Lower lobe of right lung (tissue), 2 donors: ENCODE measurements at regions not wholly inside any gene's neighbourhood (a gene's known extent, or its start where the extent isn't known, plus 50 kb on each side); places are given as distances from the start of the nearest gene placed in this dataset.

Source experiments
- ATAC-seq, 2 donors: fragments of 200-7000 bp; cut with Tn5 transposase; one replicate each; pipeline ENCODE4 v1.9.1; 2020 to 2022; ENCODE audit warnings: mild to moderate bottlenecking in 2 of 2, moderate library complexity in 2 of 2
- DNase-seq: peaks from one replicate; pipeline ENCODE4 v3.0.0-alpha.2; 2020
- H3K27ac ChIP-seq: fragments of 200-600 bp; one replicate; pipeline ENCODE4 v1.8.0; 2022
- H3K27me3 ChIP-seq: fragments of 200-600 bp; one replicate; pipeline ENCODE4 v1.8.0; 2022; ENCODE audit warnings: low read depth
- H3K36me3 ChIP-seq: fragments of 200-600 bp; one replicate; pipeline ENCODE4 v1.8.0; 2022; ENCODE audit warnings: mild to moderate bottlenecking
- H3K4me1 ChIP-seq: fragments of 200-600 bp; one replicate; pipeline ENCODE4 v1.8.0; 2022
- H3K4me3 ChIP-seq: fragments of 200-600 bp; one replicate; pipeline ENCODE4 v1.8.0; 2022; ENCODE audit warnings: mild to moderate bottlenecking
- H3K9me3 ChIP-seq: fragments of 200-600 bp; one replicate; pipeline ENCODE4 v1.8.0; 2022
- intact Hi-C: fragments of 100-400 bp; cut with DNase I; formaldehyde crosslinking; loops from one replicate; pipeline ENCODE4 v1.11.0; 2022
- TF ChIP-seq, protein P1 (sequence below): fragments of 200-600 bp; IDR thresholded peaks from one replicate; pipeline ENCODE4 v1.8.0; 2022; ENCODE audit warnings: antibody characterized with exemption, mild to moderate bottlenecking
- donor health status: DM: no; HTN: yes; CAD: no; lungs with severe emphysema.

DNA sequence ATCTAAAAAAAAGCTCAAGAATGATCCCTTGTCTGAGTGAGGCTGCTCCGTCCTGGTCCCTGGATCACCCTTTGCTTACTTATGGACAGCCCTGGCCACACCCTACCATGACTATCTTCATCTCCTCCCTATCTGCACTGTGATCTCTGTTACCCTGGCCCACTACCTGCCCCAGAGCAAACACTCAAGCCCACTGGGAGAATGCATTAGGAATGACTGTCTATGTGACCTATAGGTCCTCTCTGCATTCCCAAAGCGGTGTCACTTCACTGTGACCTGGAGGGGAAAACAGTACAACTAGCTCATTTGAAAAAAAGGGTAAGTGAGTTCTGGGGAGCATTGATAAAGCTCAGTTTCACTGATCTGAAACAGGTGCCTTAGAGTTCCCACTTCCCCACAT lies 86.4 kb upstream of the FOXP4 start:
- H3K4me3 ChIP-seq = no peak overlapping the region
- no peak overlapping the region for H3K27ac ChIP-seq
- no peaks in the 10 kb centered on the region for H3K4me1 ChIP-seq
- DNase-seq = no peak
- ATAC-seq = no peak
- intact Hi-C loops = no loop called here
- no peaks in the 10 kb centered on the region for H3K36me3 ChIP-seq
- TF ChIP-seq, protein P1, sequence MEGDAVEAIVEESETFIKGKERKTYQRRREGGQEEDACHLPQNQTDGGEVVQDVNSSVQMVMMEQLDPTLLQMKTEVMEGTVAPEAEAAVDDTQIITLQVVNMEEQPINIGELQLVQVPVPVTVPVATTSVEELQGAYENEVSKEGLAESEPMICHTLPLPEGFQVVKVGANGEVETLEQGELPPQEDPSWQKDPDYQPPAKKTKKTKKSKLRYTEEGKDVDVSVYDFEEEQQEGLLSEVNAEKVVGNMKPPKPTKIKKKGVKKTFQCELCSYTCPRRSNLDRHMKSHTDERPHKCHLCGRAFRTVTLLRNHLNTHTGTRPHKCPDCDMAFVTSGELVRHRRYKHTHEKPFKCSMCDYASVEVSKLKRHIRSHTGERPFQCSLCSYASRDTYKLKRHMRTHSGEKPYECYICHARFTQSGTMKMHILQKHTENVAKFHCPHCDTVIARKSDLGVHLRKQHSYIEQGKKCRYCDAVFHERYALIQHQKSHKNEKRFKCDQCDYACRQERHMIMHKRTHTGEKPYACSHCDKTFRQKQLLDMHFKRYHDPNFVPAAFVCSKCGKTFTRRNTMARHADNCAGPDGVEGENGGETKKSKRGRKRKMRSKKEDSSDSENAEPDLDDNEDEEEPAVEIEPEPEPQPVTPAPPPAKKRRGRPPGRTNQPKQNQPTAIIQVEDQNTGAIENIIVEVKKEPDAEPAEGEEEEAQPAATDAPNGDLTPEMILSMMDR = no peak
- H3K27me3 ChIP-seq = no peaks in the 10 kb centered on the region
- H3K9me3 ChIP-seq = no peaks in the 10 kb centered on the region

DNA sequence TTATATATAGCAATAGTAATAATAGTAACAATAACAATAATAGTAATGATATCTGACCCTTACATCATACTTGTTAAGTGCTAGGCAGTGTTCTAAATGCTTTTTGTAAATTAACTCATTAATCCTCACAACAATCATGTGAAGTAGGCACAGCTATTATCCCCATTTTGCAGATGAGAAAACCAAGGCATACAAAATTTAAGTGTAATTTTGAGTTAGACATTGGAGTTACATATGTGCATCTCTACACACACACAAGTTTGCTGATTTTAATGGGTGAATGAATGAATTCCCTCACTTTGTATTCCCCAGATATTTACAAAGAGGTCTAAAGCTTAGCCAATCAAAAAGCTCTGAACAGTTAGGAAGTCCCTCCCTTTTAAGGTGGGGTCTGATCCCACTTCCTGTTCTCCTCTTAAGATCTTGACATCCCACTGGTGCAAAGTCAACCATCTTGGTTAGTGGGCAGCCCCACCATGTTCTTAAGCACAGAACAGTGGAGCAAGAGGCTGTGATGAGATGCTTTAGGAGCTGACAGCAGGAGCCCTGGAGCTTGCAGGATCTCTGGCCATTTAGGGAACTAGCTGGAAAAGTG lies 85.3 kb upstream of the FOXP4 start:
- Histone ChIP-seq H3K27me3 (peaks cover 3% of the 10 kb centered on the region), H3K4me3 (no peak overlapping the region), H3K36me3 (no peaks in the 10 kb centered on the region), H3K27ac (no peak overlapping the region), H3K9me3 (no peaks in the 10 kb centered on the region), H3K4me1 (no peaks in the 10 kb centered on the region)
- TF ChIP-seq, protein P1 = no peak
- ATAC-seq = no peak
- intact Hi-C loops = no loop called here
- DNase-seq = no peak

DNA sequence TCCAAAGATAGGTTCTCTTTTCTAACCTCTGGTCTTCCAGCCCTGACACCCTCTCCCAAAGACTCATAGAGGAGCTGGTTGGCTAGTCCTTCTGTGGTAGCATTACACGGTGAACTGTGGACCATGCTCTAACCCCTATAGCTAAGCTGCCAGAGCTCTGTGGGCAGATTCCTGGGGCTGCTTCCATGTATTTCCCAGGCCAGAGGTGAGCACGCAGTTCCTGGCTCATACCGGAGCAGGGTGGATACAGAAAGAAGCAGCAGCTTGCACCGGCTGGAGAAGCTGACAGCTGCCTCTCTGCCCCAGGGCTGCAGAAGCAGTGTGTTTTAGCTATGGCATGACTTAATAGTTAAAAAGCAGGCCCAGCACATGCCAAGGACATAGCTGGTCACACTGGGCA lies 84.1 kb upstream of the FOXP4 start:
- H3K27ac ChIP-seq = no peak overlapping the region

DNA sequence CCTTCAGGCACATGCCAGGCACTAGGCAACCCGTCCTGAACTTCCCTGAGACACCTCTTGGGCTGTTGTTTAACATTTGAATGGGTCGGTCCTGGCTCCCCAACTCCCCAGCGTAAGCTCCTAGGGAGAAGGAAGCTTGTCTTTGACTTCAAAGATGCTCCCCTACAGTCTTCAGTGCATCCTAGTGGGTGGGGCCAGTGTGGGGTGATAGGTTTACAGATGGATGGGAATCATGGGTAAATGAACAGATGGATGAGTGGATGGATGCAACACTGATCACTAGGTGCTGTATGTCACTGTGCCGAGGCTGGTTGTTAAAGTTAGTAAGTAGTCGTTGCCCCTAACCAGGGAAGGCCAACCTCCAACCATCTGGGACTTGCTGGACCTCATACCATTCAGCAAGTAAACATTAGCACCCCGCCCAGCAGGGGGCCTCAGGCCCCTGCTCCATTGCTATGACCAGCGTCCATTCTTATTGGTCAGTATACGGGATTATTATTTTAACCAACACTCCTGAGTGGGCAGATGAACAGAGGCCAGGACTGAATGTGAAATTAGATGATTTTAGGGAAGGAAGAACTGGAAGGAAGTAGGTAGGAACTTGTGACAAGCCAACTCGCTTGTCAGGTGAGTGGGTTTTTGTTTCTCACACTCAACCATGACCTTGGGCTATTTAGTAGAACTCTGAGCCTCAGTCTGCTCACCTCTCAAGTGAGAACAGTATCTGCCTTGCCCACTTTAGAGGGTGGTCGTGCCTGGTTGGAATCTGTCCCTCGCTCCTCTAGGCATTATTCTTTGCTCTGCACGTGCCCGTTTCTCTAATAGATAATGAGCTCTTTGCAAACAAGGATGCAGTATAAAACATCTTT lies 82.9 kb upstream of the FOXP4 start:
- peak; percentile 91 to 92 for ATAC-seq
- intact Hi-C loops = no loop called here
- DNase-seq = peak; percentile 83
- TF ChIP-seq, protein P1 = peak; percentile 65
- no peak overlapping the region for H3K27ac ChIP-seq
- H3K27me3 ChIP-seq = peaks cover 3% of the 10 kb centered on the region
- H3K4me1 ChIP-seq = no peaks in the 10 kb centered on the region
- H3K9me3 ChIP-seq = no peaks in the 10 kb centered on the region
- H3K36me3 ChIP-seq = no peaks in the 10 kb centered on the region
- no peak overlapping the region for H3K4me3 ChIP-seq

More for the DNA sequence above, 84.1 kb upstream of the FOXP4 start:
- ATAC-seq (no peak), DNase-seq (no peak)
- TF ChIP-seq, protein P1 = no peak
- H3K27me3 ChIP-seq = peaks cover 3% of the 10 kb centered on the region
- H3K4me3 ChIP-seq = no peak overlapping the region
- H3K9me3 ChIP-seq = no peaks in the 10 kb centered on the region
- H3K4me1 ChIP-seq = no peaks in the 10 kb centered on the region
- intact Hi-C loops = no loop called here
- no peaks in the 10 kb centered on the region for H3K36me3 ChIP-seq

DNA sequence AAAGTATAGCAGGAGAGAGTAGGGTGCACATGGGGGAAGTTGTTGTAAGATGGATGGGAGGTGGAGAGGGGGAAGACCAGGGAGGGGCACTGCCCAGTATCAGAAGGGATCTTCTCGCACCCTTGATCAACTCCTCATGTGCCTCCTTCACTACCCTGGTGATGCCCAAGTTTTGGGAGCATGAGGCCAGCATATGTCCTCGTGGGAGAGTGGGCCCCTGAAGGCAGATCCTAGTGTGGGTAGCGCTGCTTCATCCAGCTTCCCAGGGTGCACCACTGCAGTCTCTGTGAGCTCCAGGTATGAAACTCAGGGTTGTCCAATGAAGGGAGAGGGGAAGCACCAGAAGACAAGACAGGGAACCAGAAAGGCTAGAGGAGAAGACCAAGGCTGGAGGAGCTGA lies 82.2 kb upstream of the FOXP4 start:
- H3K9me3 ChIP-seq = no peaks in the 10 kb centered on the region
- H3K4me1 ChIP-seq = no peaks in the 10 kb centered on the region
- ATAC-seq = no peak
- no peak for DNase-seq
- H3K4me3 ChIP-seq = no peak overlapping the region
- no peaks in the 10 kb centered on the region for H3K36me3 ChIP-seq
- TF ChIP-seq, protein P1 = no peak
- H3K27ac ChIP-seq = no peak overlapping the region
- H3K27me3 ChIP-seq = peaks cover 6% of the 10 kb centered on the region
- intact Hi-C loops = no loop called here
